HG03095 (cell line): ENCODE measurements at regions not wholly inside any gene's neighbourhood (a gene's known extent, or its start where the extent isn't known, plus 50 kb on each side); places are given as distances from the start of the nearest gene placed in this dataset.

Source experiments
- ATAC-seq: cut with Tn5 transposase; IDR thresholded peaks from one replicate; pipeline ENCODE4 v1.9.1; 2021; ENCODE audit warnings: moderate library complexity; ENCODE audit not compliant: unreplicated experiment

GRCh38 chr14:75370416-75371205 lies 57.2 kb upstream of the JDP2 start:
- ATAC-seq = no peak

- ATAC-seq = no peak
Measured at GRCh38 chr14:75371297-75371696, 56.5 kb upstream of the JDP2 start.

DNA sequence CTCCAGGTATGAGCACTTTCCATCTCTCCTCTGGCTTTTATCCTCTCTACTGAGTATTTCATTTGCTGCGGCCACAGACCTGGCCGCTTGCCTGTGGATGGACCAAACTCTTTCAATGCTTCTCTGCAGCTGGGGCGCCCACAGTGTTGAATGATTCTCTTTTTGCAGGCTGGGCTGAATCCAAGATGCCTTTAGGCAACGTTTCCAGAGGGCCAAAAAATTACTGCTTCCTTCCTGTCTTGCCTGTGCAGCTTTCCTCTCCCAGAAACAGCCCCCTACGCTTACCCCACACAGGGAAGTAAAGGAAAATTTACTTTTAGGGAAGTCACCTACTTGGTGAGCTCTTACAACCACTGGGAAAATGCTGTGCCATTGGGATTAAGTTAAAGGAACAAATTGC lies 55.6 kb upstream of the JDP2 start:
- ATAC-seq = no peak

GRCh38 chr14:75373133-75373532 lies 54.7 kb upstream of the JDP2 start:
- no peak for ATAC-seq

- no peak for ATAC-seq
Measured at GRCh38 chr14:75373616-75374015, 54.2 kb upstream of the JDP2 start.

DNA sequence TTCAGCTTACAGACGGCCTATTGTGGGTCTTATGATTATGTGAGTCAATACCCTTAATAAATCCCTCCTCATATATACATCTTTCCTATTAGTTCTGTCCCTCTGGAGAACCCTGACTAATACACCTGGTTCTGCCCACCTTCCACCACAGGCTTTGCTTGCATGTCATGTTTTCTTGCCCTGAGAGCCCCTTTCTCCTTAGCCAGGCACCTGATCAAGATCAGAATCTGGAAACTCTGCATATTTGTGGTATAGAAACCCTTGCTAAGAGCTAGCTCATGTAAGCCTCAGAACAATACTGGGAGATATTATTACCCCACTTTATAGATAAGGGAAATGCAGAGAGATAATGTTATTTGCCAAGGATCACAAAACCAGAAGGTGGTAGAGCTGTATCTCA lies 52.9 kb upstream of the JDP2 start:
- no peak for ATAC-seq

GRCh38 chr14:75375983-75376382 lies 51.8 kb upstream of the JDP2 start:
- ATAC-seq = no peak
